Erythroblast (primary cell): ENCODE measurements at regions not wholly inside any gene's neighbourhood (a gene's known extent, or its start where the extent isn't known, plus 50 kb on each side); places are given as distances from the start of the nearest gene placed in this dataset.

Experiments
- GATA1 ChIP-seq: IDR thresholded peaks from 2 replicates; pipeline ENCODE4 v1.6.1; 2011; ENCODE audit warnings: low read depth, mild to moderate bottlenecking, control low read depth, low read length, moderate library complexity
- POLR2A ChIP-seq: IDR thresholded peaks from 2 replicates; pipeline ENCODE4 v1.6.1; 2011; ENCODE audit warnings: mild to moderate bottlenecking, low read length

GRCh38 chr17:79219208-79219935 lies 144.7 kb downstream of the ENGASE start:
- TF ChIP-seq POLR2A (no peak), GATA1 (no peak)
